ENCODE measurements at regions not wholly inside any gene's neighbourhood (a gene's known extent, or its start where the extent isn't known, plus 50 kb on each side); places are given as distances from the start of the nearest gene placed in this dataset.

- TF ChIP-seq REST (tag by site-specific recombination; IDR thresholded peaks at IDR 0.05) (no peak), ZBTB7A (tag by site-specific recombination; IDR thresholded peaks at IDR 0.05; ENCODE audit: low read depth) (no peak), BCL11A (tag by site-specific recombination; IDR thresholded peaks at IDR 0.05; ENCODE audit: low read depth) (no peak), CTCF (tag by site-specific recombination; IDR thresholded peaks at IDR 0.05) (no peak), PRDM10 (tag by site-specific recombination; IDR thresholded peaks at IDR 0.05) (no peak), SCRT1 (tag by site-specific recombination; IDR thresholded peaks at IDR 0.05; ENCODE audit: borderline replicate concordance) (no peak), PBX3 (CRISPR knock-in tag; IDR thresholded peaks at IDR 0.05) (no peak), ZNF521 (tag by site-specific recombination; IDR thresholded peaks at IDR 0.05) (no peak)
Measured at GRCh38 chr18:66833646-66834045, 229.8 kb upstream of the CDH19 start.
